Stromal cell of bone marrow (primary cell): ENCODE measurements at regions not wholly inside any gene's neighbourhood (a gene's known extent, or its start where the extent isn't known, plus 50 kb on each side); places are given as distances from the start of the nearest gene placed in this dataset.

ENCODE experiments used
- DNase-seq: peaks from one replicate; pipeline ENCODE4 v3.0.0-alpha.2; 2012; ENCODE audit warnings: low read depth

DNA sequence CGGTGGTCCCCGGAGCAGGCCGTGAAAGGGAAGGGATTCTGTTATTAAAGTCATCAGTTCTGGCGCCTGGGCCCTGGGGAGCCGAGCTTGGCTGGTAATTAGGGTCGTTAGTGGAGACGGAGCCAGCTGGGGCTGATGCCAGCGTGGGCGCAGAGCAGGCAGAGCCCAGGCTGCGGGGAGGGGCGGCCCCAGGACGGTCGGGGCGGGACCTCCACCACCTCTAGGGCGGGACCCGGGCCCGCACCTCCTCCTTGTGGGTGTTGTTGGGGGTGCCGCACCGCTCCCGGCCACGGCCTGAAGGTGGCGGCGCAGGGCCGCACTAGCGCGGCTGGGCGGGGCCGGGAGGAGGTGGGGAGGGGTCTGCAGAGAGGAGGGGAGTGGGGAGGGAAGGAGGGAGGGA is 470.6 kb downstream of the PTPRU start:
- no peak for DNase-seq

DNA sequence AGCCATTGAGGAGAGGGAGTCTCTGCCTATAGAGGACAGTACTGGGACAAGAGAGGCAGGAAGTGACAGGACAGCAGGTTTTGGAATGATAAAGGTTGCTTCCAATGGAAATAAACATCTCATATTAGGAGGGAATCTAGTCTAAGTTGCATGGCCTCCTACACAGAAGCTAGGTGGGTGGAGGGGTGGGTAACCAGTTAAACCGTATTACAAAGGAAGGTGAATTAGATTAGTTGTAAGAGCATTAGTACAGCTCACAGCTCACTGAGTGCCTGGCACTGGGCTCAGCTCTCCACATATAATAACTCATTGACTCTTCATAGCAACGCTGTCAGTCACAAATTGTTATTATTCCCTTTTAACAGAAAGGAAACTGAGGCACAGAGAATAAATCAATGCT is 468.1 kb downstream of the PTPRU start:
- no peak for DNase-seq

- DNase-seq, result no peak
Observed at GRCh38 chr1:29703596-29704370, 467.5 kb downstream of the PTPRU start.

GRCh38 chr1:29700491-29700890 is 464.2 kb downstream of the PTPRU start:
- DNase-seq, result no peak

- no peak for DNase-seq
Observed at GRCh38 chr1:29698626-29699025, 462.3 kb downstream of the PTPRU start.

DNA sequence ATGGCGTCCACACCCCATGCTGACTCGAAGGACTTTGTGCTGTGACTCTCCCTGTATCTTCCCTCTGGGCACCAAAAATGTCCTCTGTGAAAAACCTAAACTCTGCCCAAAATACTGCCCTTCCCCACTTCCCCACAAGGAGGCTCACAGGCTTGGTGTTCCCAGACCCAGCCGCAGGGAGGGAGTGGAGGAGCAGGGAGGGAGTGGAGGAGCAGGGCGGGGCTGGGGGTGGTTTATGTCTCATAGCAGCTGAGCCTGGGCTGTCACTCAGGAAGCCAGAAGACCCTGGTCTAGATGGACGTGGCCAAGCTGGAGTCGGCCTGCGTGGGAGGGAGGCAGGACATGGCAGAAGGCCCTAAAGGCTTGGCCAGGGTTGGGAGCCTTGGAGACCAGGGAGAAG is 461.7 kb downstream of the PTPRU start:
- DNase-seq, result peak; percentile 56

DNA sequence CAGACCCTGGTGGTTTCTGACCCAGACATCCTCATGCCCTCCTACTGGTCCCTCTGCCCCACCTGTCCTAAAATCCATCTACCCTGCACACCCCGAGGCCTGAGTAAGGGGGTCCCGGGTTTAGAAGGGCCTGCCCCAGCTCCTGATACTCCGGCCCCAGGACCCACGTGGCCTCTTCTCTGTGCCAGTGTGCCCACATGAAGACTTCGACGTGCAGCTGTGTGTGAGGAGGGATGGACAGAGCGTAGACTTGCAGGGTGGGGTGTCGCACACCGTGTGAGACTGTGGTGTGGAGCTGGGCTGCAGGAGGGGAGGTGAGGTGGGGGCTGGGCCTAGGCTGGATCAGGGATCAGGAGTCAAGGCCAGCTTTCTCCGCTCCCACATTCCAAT is 461.1 kb downstream of the PTPRU start:
- DNase-seq, result no peak

DNA sequence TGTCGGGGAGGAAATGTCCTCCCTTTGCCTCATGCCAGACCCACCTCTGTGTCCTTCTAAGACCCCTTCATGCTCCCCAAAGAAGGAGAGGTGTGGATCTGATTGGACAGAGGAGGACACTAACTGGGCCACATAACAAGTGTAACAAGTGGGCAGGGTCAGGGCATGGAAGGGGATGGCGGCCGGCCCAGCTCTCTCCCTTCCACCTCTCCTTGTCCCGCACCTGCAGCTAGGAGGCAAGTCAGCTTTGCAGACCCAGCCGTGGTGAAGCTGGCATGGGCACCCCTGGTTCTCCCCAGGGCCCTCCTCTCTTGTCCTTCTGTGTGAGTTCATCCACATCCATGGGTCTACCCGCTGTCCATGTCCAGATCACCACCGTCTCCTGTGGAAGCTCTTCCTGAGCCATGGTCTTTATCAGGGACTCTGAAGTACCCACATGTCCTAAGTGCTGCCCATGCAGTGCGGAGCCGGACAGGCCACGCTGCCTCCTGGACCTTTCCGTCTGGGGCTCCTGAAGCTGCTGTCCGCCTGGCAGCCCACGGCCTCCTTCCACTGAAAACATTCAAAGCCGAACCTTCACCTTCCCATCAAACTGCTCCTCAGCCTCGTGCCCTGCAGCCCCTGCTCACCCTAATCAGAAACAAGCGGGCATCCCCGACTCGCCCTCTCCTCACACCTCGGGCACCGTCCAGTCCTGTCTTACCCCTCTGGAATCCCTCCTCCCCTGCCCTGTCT is 460.5 kb downstream of the PTPRU start:
- DNase-seq, result no peak

DNA sequence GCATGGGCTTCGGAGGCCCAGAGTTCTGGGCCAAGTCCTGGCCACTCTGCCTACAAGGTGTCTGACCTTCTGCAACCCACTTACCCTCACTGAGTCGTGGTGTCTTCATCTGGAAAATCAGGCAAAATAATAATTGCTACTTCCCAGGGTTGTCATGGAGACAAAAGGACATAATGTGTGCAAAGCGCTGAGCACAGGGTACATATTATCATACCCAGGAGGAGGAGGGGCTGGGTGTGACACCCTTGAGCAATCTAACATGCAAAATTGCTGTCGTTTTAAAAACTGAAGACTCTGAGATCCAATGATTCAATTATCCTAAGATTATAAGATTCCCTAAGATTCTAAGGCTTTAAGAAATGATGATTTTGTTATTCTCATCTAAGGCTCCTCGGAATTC is 459.5 kb downstream of the PTPRU start:
- no peak for DNase-seq

GRCh38 chr1:29695036-29695435 is 458.7 kb downstream of the PTPRU start:
- no peak for DNase-seq

- DNase-seq, result no peak
Observed at GRCh38 chr1:29691499-29691898, 455.2 kb downstream of the PTPRU start.

- no peak for DNase-seq
Observed at GRCh38 chr1:29690156-29690555, 453.8 kb downstream of the PTPRU start.

- DNase-seq, result no peak
Observed at GRCh38 chr1:29689372-29690030, 453.2 kb downstream of the PTPRU start.

DNA sequence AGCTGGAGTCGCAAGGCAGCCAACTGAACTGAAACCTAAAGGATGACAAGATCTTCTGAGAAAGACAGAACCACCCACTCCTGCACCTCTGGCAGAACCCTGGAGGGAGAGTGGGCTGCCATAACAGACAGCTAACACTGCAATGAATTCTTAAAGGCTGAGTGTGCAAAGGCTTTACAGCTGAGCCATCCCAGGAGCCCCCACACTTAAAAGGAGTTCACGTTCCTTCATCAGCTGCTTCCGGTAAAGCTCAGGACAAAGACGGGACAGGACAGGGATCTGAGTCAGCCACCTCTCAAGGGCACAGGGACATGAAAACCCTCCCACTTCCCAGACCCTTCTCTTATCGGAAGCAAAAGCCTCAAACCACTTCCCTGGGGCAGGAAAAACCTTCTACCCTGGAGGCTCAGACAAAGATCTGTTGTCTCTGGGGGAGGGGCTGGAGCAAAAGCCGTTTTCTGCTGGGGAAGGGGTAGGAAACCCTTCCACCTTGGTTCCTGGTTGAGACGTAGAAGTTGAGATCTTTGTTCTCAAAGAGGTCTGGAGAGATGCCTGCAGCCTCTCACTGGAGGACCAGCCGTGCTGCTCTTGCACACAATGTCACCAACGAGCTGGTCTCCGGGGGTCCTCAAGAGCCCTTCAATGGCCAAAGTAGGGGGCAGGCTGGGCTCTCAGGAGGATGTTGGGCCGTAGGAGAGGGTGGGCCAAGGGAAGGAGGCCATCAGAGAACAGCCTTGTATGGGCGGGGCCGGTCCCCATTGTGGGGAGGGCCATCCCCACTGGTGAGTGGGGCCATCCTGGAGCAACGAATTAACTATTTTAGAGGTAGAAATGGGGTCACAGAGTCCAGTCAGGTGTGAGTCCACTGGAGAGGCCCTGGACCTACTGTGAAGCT is 452.4 kb downstream of the PTPRU start:
- DNase-seq, result no peak

DNA sequence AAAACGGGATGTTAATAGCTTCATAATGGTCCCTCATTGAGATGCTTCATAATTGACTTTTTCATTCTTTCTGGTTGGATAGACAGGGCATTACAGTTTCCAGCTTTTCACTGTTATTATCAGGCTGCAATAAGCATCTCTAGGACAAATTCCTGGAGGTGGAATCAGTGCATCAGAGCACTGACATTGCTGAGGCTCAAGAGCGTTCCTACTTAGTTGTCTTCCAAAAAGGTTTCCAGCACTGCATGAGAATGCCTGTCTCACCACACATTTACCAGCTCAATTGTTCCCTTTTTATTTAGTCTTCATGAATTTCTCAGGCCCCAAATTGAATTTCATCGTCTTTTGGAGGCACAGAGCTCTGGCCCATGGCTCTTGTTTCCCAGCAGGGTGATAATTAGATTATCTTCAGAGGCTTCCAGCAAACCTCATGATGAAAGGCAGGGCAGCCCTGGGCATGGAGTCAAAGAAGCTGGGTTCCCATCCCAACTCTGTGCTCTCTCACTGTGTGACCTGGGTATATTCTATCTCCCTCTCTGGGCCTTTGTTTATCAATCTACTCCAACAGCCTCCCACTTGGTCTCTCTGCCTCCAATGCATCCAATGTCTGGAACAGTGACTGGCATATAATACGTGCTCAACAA is 451.4 kb downstream of the PTPRU start:
- no peak for DNase-seq

GRCh38 chr1:29687166-29687565 is 450.8 kb downstream of the PTPRU start:
- no peak for DNase-seq

GRCh38 chr1:29686012-29686930 is 449.9 kb downstream of the PTPRU start:
- no peak for DNase-seq

DNA sequence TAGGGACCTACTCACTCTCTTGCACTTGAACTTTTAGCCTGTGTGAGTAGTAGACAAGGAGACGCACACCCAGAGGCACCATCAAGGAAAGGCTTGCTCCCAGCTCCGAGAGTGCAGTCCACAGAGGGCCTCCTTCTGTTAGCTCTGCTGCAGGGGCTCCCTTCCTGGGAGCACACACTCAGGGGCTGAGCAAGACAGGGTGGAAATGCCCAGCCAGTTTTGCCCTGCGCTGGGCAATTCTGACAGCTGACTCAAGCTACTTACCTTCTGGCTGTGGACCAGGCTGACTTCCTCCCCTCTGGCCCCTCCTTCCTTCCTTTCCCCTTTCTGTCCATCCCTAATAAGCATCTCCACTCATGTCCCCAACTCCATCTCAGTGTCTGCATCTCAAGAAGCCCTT is 449.1 kb downstream of the PTPRU start:
- DNase-seq, result no peak

- no peak for DNase-seq
Observed at GRCh38 chr1:29684141-29684540, 447.8 kb downstream of the PTPRU start.

- no peak for DNase-seq
Observed at GRCh38 chr1:29683472-29683871, 447.1 kb downstream of the PTPRU start.

DNA sequence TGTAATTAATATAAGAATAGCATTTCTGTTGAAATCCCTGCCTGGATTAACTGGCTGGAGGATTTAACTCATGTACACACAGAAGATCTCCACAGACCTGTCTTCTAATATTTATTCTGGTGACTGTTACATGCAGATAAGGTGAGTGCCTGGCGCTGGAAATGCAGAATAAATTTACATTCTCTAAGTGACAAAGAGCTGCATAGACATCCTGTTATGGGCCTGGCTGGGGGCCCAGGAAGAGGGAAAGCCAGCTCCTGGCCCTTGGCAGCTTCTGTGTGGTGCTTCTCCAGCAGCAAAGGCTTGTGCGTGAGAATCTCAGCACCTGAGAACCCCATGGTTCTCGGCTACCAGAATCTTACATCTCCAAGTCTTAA is 446.6 kb downstream of the PTPRU start:
- DNase-seq, result no peak
